HL-60 (cell line): ENCODE measurements at regions not wholly inside any gene's neighbourhood (a gene's known extent, or its start where the extent isn't known, plus 50 kb on each side); places are given as distances from the start of the nearest gene placed in this dataset.

Experiments
- CTCF ChIP-seq: IDR thresholded peaks from one replicate; pipeline ENCODE4 v1.5.1; 2011; ENCODE audit warnings: low read length, control low read depth, inconsistent platforms; ENCODE audit not compliant: insufficient read depth
- GABPA ChIP-seq: IDR thresholded peaks from 2 replicates; pipeline ENCODE4 v1.6.1; 2012; ENCODE audit warnings: low read depth
- POLR2AphosphoS5 ChIP-seq: IDR thresholded peaks from 2 replicates; pipeline ENCODE4 v1.6.1; 2012; ENCODE audit warnings: low read depth
- REST ChIP-seq: IDR thresholded peaks from 2 replicates; pipeline ENCODE4 v1.6.1; 2012; ENCODE audit warnings: low read depth; ENCODE audit not compliant: insufficient replicate concordance

- no peak for TF ChIP-seq CTCF
- TF ChIP-seq REST, result no peak
- TF ChIP-seq POLR2AphosphoS5, result no peak
- no peak for TF ChIP-seq GABPA
These were observed 186.3 kb upstream of the HNRNPA3 start for GRCh38 chr2:177026253-177026652.
